Stimulated activated CD4-positive, alpha-beta T cell treated with anti-CD3 and anti-CD28 coated beads, Interleukin-2, amount 100 ng/mL, for 4 hours (primary cell): ENCODE measurements at regions not wholly inside any gene's neighbourhood (a gene's known extent, or its start where the extent isn't known, plus 50 kb on each side); places are given as distances from the start of the nearest gene placed in this dataset.
"Not testable (repeated sequence)": the region's sequence is repeated elsewhere in the genome, so short reads cannot be mapped to it uniquely, and the experiment has no call there.

Source experiments
- DNase-seq: peaks from one replicate; pipeline ENCODE4 v3.0.0-alpha.2; 2020; ENCODE audit warnings: low read depth

- no peak for DNase-seq
Observed at GRCh38 chr2:35114765-35115164, 1240.8 kb upstream of the CRIM1 start.

- DNase-seq, result not testable (repeated sequence)
Observed at GRCh38 chr2:35112367-35112766, 1243.2 kb upstream of the CRIM1 start.

GRCh38 chr2:35104309-35104708 lies 1251.3 kb upstream of the CRIM1 start:
- DNase-seq, result no peak

GRCh38 chr2:35099342-35099741 lies 1256.2 kb upstream of the CRIM1 start:
- no peak for DNase-seq

GRCh38 chr2:35082072-35082471 lies 1273.5 kb upstream of the CRIM1 start:
- DNase-seq, result no peak

- no peak for DNase-seq
Observed at GRCh38 chr2:35081622-35082015, 1274.0 kb upstream of the CRIM1 start.

- no peak for DNase-seq
Observed at GRCh38 chr2:35081001-35081621, 1274.5 kb upstream of the CRIM1 start.

- DNase-seq, result no peak
Observed at GRCh38 chr2:35080231-35080910, 1275.2 kb upstream of the CRIM1 start.

- DNase-seq, result no peak
Observed at GRCh38 chr2:35067420-35067819, 1288.2 kb upstream of the CRIM1 start.

GRCh38 chr2:35063836-35064235 lies 1291.7 kb upstream of the CRIM1 start:
- DNase-seq, result no peak

- no peak for DNase-seq
Observed at GRCh38 chr2:35035883-35036282, 1319.7 kb upstream of the CRIM1 start.

GRCh38 chr2:35033748-35034147 lies 1321.8 kb upstream of the CRIM1 start:
- no peak for DNase-seq

- DNase-seq, result no peak
Observed at GRCh38 chr2:35023545-35023944, 1332.0 kb upstream of the CRIM1 start.

GRCh38 chr2:35000453-35000852 lies 1355.1 kb upstream of the CRIM1 start:
- DNase-seq, result no peak

- no peak for DNase-seq
Observed at GRCh38 chr2:34998741-34999140, 1356.8 kb upstream of the CRIM1 start.

- DNase-seq, result no peak
Observed at GRCh38 chr2:34997779-34998178, 1357.8 kb upstream of the CRIM1 start.

- no peak for DNase-seq
Observed at GRCh38 chr2:34995196-34995595, 1360.4 kb upstream of the CRIM1 start.

- DNase-seq, result no peak
Observed at GRCh38 chr2:34991508-34992274, 1363.9 kb upstream of the CRIM1 start.

- no peak for DNase-seq
Observed at GRCh38 chr2:34985474-34985873, 1370.1 kb upstream of the CRIM1 start.

GRCh38 chr2:34980689-34981088 lies 1374.9 kb upstream of the CRIM1 start:
- no peak for DNase-seq

- no peak for DNase-seq
Observed at GRCh38 chr2:34979148-34979547, 1376.4 kb upstream of the CRIM1 start.

- no peak for DNase-seq
Observed at GRCh38 chr2:34961822-34962221, 1362.7 kb upstream of the FAM98A start.

GRCh38 chr2:34954758-34955157 lies 1355.7 kb upstream of the FAM98A start:
- DNase-seq, result no peak
